T-helper 2 cell treated with Interferon-gamma antibody and Interleukin-4, amounts not matched to agents 5 μg/mL and 100 μg/mL, for 36 hours (primary cell): ENCODE measurements at regions not wholly inside any gene's neighbourhood (a gene's known extent, or its start where the extent isn't known, plus 50 kb on each side); places are given as distances from the start of the nearest gene placed in this dataset.

Source experiments
- DNase-seq: peaks from one replicate; pipeline ENCODE4 v3.0.0; 2021; ENCODE audit warnings: low spot score
- H3K27ac Mint-ChIP-seq: one replicate; pipeline ENCODE4 v1.8.0; 2021; ENCODE audit warnings: mild to moderate bottlenecking, mixed read lengths
- H3K27me3 Mint-ChIP-seq: one replicate; pipeline ENCODE4 v1.8.0; 2021; ENCODE audit warnings: low read depth, mixed read lengths
- H3K36me3 Mint-ChIP-seq: one replicate; pipeline ENCODE4 v1.8.0; 2021; ENCODE audit warnings: low read depth, mixed read lengths
- H3K4me1 Mint-ChIP-seq: one replicate; pipeline ENCODE4 v1.8.0; 2021; ENCODE audit warnings: low read depth, mixed read lengths
- H3K4me3 Mint-ChIP-seq: one replicate; pipeline ENCODE4 v1.8.0; 2022; ENCODE audit warnings: mild to moderate bottlenecking, moderate library complexity, mixed read lengths
- H3K9me3 Mint-ChIP-seq: one replicate; pipeline ENCODE4 v1.8.0; 2021; ENCODE audit warnings: mixed read lengths

- H3K27me3 Mint-ChIP-seq = no peaks in the 10 kb centered on the region
- H3K36me3 Mint-ChIP-seq = peaks cover 40% of the 10 kb centered on the region
- no peak overlapping the region for H3K27ac Mint-ChIP-seq
- H3K4me3 Mint-ChIP-seq = no peak overlapping the region
- H3K9me3 Mint-ChIP-seq = no peaks in the 10 kb centered on the region
- no peaks in the 10 kb centered on the region for H3K4me1 Mint-ChIP-seq
- no peak for DNase-seq
These were observed 451.6 kb downstream of the UTRN start for GRCh38 chr6:144736763-144737162.

- Mint-ChIP-seq H3K27me3 (no peaks in the 10 kb centered on the region), H3K9me3 (no peaks in the 10 kb centered on the region), H3K4me3 (no peak overlapping the region), H3K36me3 (peaks cover 35% of the 10 kb centered on the region), H3K27ac (no peak overlapping the region), H3K4me1 (no peaks in the 10 kb centered on the region)
- no peak for DNase-seq
These were observed 452.9 kb downstream of the UTRN start for GRCh38 chr6:144737998-144738397.

- no peaks in the 10 kb centered on the region for H3K4me1 Mint-ChIP-seq
- H3K27me3 Mint-ChIP-seq = no peaks in the 10 kb centered on the region
- peaks cover 21% of the 10 kb centered on the region for H3K36me3 Mint-ChIP-seq
- H3K27ac Mint-ChIP-seq = no peak overlapping the region
- H3K4me3 Mint-ChIP-seq = no peak overlapping the region
- DNase-seq = no peak
- H3K9me3 Mint-ChIP-seq = no peaks in the 10 kb centered on the region
These were observed 454.7 kb downstream of the UTRN start for GRCh38 chr6:144739873-144740272.

- no peak overlapping the region for H3K27ac Mint-ChIP-seq
These were observed 456.5 kb downstream of the UTRN start for GRCh38 chr6:144741659-144742058.

GRCh38 chr6:144742779-144743178, 457.6 kb downstream of the UTRN start:
- H3K27ac Mint-ChIP-seq = no peak overlapping the region
- H3K9me3 Mint-ChIP-seq = no peaks in the 10 kb centered on the region
- no peak overlapping the region for H3K4me3 Mint-ChIP-seq
- H3K27me3 Mint-ChIP-seq = no peaks in the 10 kb centered on the region
- DNase-seq = no peak
- H3K36me3 Mint-ChIP-seq = peaks cover 6% of the 10 kb centered on the region
- peaks cover 9% of the 10 kb centered on the region for H3K4me1 Mint-ChIP-seq

More at GRCh38 chr6:144741659-144742058, 456.5 kb downstream of the UTRN start:
- Mint-ChIP-seq H3K9me3 (no peaks in the 10 kb centered on the region), H3K4me3 (no peak overlapping the region), H3K4me1 (peaks cover 1% of the 10 kb centered on the region), H3K36me3 (peaks cover 10% of the 10 kb centered on the region), H3K27me3 (no peaks in the 10 kb centered on the region)
- DNase-seq = no peak

GRCh38 chr6:144744720-144745119, 459.6 kb downstream of the UTRN start:
- no peaks in the 10 kb centered on the region for H3K9me3 Mint-ChIP-seq
- no peaks in the 10 kb centered on the region for H3K27me3 Mint-ChIP-seq
- no peak overlapping the region for H3K27ac Mint-ChIP-seq
- H3K4me1 Mint-ChIP-seq = peaks cover 9% of the 10 kb centered on the region
- H3K36me3 Mint-ChIP-seq = peaks cover 10% of the 10 kb centered on the region
- no peak overlapping the region for H3K4me3 Mint-ChIP-seq
- no peak for DNase-seq

- Mint-ChIP-seq H3K27me3 (no peaks in the 10 kb centered on the region), H3K4me1 (peaks cover 12% of the 10 kb centered on the region), H3K9me3 (no peaks in the 10 kb centered on the region), H3K4me3 (no peak overlapping the region), H3K27ac (no peak overlapping the region), H3K36me3 (peaks cover 13% of the 10 kb centered on the region)
- no peak for DNase-seq
These were observed 460.3 kb downstream of the UTRN start for GRCh38 chr6:144745439-144745838.

GRCh38 chr6:144746902-144747469, 461.9 kb downstream of the UTRN start:
- H3K4me3 Mint-ChIP-seq = no peak overlapping the region
- H3K4me1 Mint-ChIP-seq = peaks cover 12% of the 10 kb centered on the region
- H3K36me3 Mint-ChIP-seq = peaks cover 21% of the 10 kb centered on the region
- no peaks in the 10 kb centered on the region for H3K9me3 Mint-ChIP-seq
- no peak overlapping the region for H3K27ac Mint-ChIP-seq
- DNase-seq = no peak
- H3K27me3 Mint-ChIP-seq = no peaks in the 10 kb centered on the region

GRCh38 chr6:144749263-144749662, 464.1 kb downstream of the UTRN start:
- Mint-ChIP-seq H3K4me3 (no peak overlapping the region), H3K4me1 (peaks cover 15% of the 10 kb centered on the region), H3K27me3 (no peaks in the 10 kb centered on the region), H3K27ac (no peak overlapping the region), H3K9me3 (no peaks in the 10 kb centered on the region), H3K36me3 (peaks cover 28% of the 10 kb centered on the region)
- no peak for DNase-seq

- Mint-ChIP-seq H3K9me3 (no peaks in the 10 kb centered on the region), H3K4me3 (no peak overlapping the region), H3K27ac (no peak overlapping the region), H3K36me3 (peaks cover 41% of the 10 kb centered on the region), H3K27me3 (no peaks in the 10 kb centered on the region), H3K4me1 (peaks cover 6% of the 10 kb centered on the region)
- DNase-seq = no peak
These were observed 468.0 kb downstream of the UTRN start for GRCh38 chr6:144753023-144753705.

GRCh38 chr6:144756469-144756868, 471.3 kb downstream of the UTRN start:
- no peak for DNase-seq
- Mint-ChIP-seq H3K9me3 (no peaks in the 10 kb centered on the region), H3K27me3 (no peaks in the 10 kb centered on the region), H3K4me3 (no peak overlapping the region), H3K36me3 (peaks cover 30% of the 10 kb centered on the region), H3K27ac (no peak overlapping the region), H3K4me1 (peaks cover 4% of the 10 kb centered on the region)

GRCh38 chr6:144757299-144757698, 472.2 kb downstream of the UTRN start:
- H3K4me3 Mint-ChIP-seq = no peak overlapping the region

GRCh38 chr6:144757730-144758129, 472.6 kb downstream of the UTRN start:
- H3K4me1 Mint-ChIP-seq = peaks cover 2% of the 10 kb centered on the region
- H3K27me3 Mint-ChIP-seq = no peaks in the 10 kb centered on the region
- no peak for DNase-seq
- H3K9me3 Mint-ChIP-seq = no peaks in the 10 kb centered on the region
- H3K36me3 Mint-ChIP-seq = peaks cover 29% of the 10 kb centered on the region
- H3K4me3 Mint-ChIP-seq = no peak overlapping the region
- H3K27ac Mint-ChIP-seq = no peak overlapping the region

More at GRCh38 chr6:144757299-144757698, 472.2 kb downstream of the UTRN start:
- Mint-ChIP-seq H3K27ac (no peak overlapping the region), H3K4me1 (peaks cover 4% of the 10 kb centered on the region), H3K9me3 (no peaks in the 10 kb centered on the region), H3K36me3 (peaks cover 31% of the 10 kb centered on the region), H3K27me3 (no peaks in the 10 kb centered on the region)
- no peak for DNase-seq

- Mint-ChIP-seq H3K36me3 (peaks cover 31% of the 10 kb centered on the region), H3K27ac (no peak overlapping the region), H3K27me3 (no peaks in the 10 kb centered on the region), H3K4me1 (no peaks in the 10 kb centered on the region), H3K9me3 (no peaks in the 10 kb centered on the region), H3K4me3 (no peak overlapping the region)
- DNase-seq = no peak
These were observed 473.5 kb downstream of the UTRN start for GRCh38 chr6:144758602-144759001.

GRCh38 chr6:144762469-144762868, 477.3 kb downstream of the UTRN start:
- H3K36me3 Mint-ChIP-seq = peaks cover 27% of the 10 kb centered on the region
- no peaks in the 10 kb centered on the region for H3K4me1 Mint-ChIP-seq
- DNase-seq = no peak
- no peak overlapping the region for H3K27ac Mint-ChIP-seq
- H3K9me3 Mint-ChIP-seq = no peaks in the 10 kb centered on the region
- H3K27me3 Mint-ChIP-seq = no peaks in the 10 kb centered on the region
- no peak overlapping the region for H3K4me3 Mint-ChIP-seq
